LoVo (cell line): ENCODE measurements at regions not wholly inside any gene's neighbourhood (a gene's known extent, or its start where the extent isn't known, plus 50 kb on each side); places are given as distances from the start of the nearest gene placed in this dataset.
"Not testable (repeated sequence)": the region's sequence is repeated elsewhere in the genome, so short reads cannot be mapped to it uniquely, and the experiment has no call there.

Experiments used
- DNase-seq: peaks from one replicate; pipeline ENCODE4 v3.0.0-alpha.2; 2016; ENCODE audit warnings: low spot score

- no peak for DNase-seq
Measured at GRCh38 chr4:33930497-33930896, 2313.8 kb downstream of the ARAP2 start.

- no peak for DNase-seq
Measured at GRCh38 chr4:33931026-33931425, 2313.3 kb downstream of the ARAP2 start.

GRCh38 chr4:33940281-33940680 is 2304.0 kb downstream of the ARAP2 start:
- DNase-seq, result no peak

- DNase-seq, result no peak
Measured at GRCh38 chr4:33941854-33942253, 2302.5 kb downstream of the ARAP2 start.

GRCh38 chr4:33948921-33949320 is 2295.4 kb downstream of the ARAP2 start:
- no peak for DNase-seq

- not testable (repeated sequence) for DNase-seq
Measured at GRCh38 chr4:33953848-33954247, 2290.5 kb downstream of the ARAP2 start.

GRCh38 chr4:33954759-33955158 is 2289.6 kb downstream of the ARAP2 start:
- DNase-seq, result no peak

- DNase-seq, result no peak
Measured at GRCh38 chr4:33959519-33959918, 2284.8 kb downstream of the ARAP2 start.

- no peak for DNase-seq
Measured at GRCh38 chr4:33961761-33962160, 2282.6 kb downstream of the ARAP2 start.

- DNase-seq, result no peak
Measured at GRCh38 chr4:33966808-33967207, 2277.5 kb downstream of the ARAP2 start.

- DNase-seq, result no peak
Measured at GRCh38 chr4:33974270-33974669, 2270.0 kb downstream of the ARAP2 start.

GRCh38 chr4:33975995-33976394 is 2268.3 kb downstream of the ARAP2 start:
- no peak for DNase-seq

- DNase-seq, result not testable (repeated sequence)
Measured at GRCh38 chr4:33979781-33980180, 2264.5 kb downstream of the ARAP2 start.

GRCh38 chr4:33980361-33980760 is 2264.0 kb downstream of the ARAP2 start:
- DNase-seq, result no peak

GRCh38 chr4:33989820-33990443 is 2254.4 kb downstream of the ARAP2 start:
- no peak for DNase-seq

GRCh38 chr4:33996075-33996718 is 2248.1 kb downstream of the ARAP2 start:
- no peak for DNase-seq

- no peak for DNase-seq
Measured at GRCh38 chr4:33998291-33998690, 2246.0 kb downstream of the ARAP2 start.

- no peak for DNase-seq
Measured at GRCh38 chr4:34000356-34000755, 2244.0 kb downstream of the ARAP2 start.

- not testable (repeated sequence) for DNase-seq
Measured at GRCh38 chr4:34006540-34006939, 2237.8 kb downstream of the ARAP2 start.

- no peak for DNase-seq
Measured at GRCh38 chr4:34009951-34010350, 2234.4 kb downstream of the ARAP2 start.

- no peak for DNase-seq
Measured at GRCh38 chr4:34010751-34011519, 2233.4 kb downstream of the ARAP2 start.

- DNase-seq, result no peak
Measured at GRCh38 chr4:34035225-34035624, 2209.1 kb downstream of the ARAP2 start.

- no peak for DNase-seq
Measured at GRCh38 chr4:34037280-34037679, 2207.0 kb downstream of the ARAP2 start.
